A549 (cell line): ENCODE measurements at regions not wholly inside any gene's neighbourhood (a gene's known extent, or its start where the extent isn't known, plus 50 kb on each side); places are given as distances from the start of the nearest gene placed in this dataset.

Experiments used
- BCL3 ChIP-seq: fragments of >200 bp; sonication (Bioruptor Twin); formaldehyde crosslinking; IDR thresholded peaks from 3 replicates; pipeline ENCODE4 v1.6.1; 2016
- FOSL2 ChIP-seq, 2 experiments: fragments of 450-650 bp in 1 of 2; fragments of >200 bp in 1 of 2; sonication (Bioruptor Twin) in 1 of 2; formaldehyde crosslinking; IDR thresholded peaks; 2 replicates each; pipeline versions ENCODE4 v1.5.0 to v1.6.1; 2016 to 2020; ENCODE audit warnings: mild to moderate bottlenecking in 1 of 2, moderate library complexity in 1 of 2
- MAFK ChIP-seq: fragments of 450-650 bp; IDR thresholded peaks from 2 replicates; pipeline ENCODE4 v1.6.1; 2014; ENCODE audit not compliant: partially characterized antibody
- PHF8 ChIP-seq: fragments of 200-600 bp; sonication (generic); IDR thresholded peaks from 2 replicates; pipeline ENCODE4 v1.6.1; 2016; ENCODE audit warnings: low read depth, mild to moderate bottlenecking, antibody characterized with exemption, moderate library complexity, borderline replicate concordance
- POLR2A ChIP-seq: IDR thresholded peaks from 2 replicates; pipeline ENCODE4 v1.6.1; 2012; ENCODE audit warnings: mild to moderate bottlenecking, low read length
- RAD21 ChIP-seq, 2 experiments: fragments of >200 bp in 1 of 2; sonication (Bioruptor Twin) in 1 of 2; formaldehyde crosslinking in 1 of 2; IDR thresholded peaks in 1 of 2; conservative IDR thresholded peaks in 1 of 2; 2 replicates in 1 of 2; 3 replicates in 1 of 2; pipeline ENCODE4 v1.6.1; 2012 to 2018; ENCODE audit warnings: inconsistent platforms in 1 of 2
- RCOR1 ChIP-seq: fragments of 150-350 bp; IDR thresholded peaks from 2 replicates; pipeline ENCODE4 v1.6.1; 2014; ENCODE audit warnings: antibody characterized with exemption, low read length, low read depth
- RFX5 ChIP-seq: fragments of 450-650 bp; IDR thresholded peaks from 2 replicates; pipeline ENCODE4 v1.7.1; 2014; ENCODE audit warnings: antibody characterized with exemption, mild to moderate bottlenecking, moderate library complexity
- SREBF2 ChIP-seq: fragments of 450-650 bp; IDR thresholded peaks from 2 replicates; pipeline ENCODE4 v1.6.1; 2014; ENCODE audit warnings: mild to moderate bottlenecking, moderate library complexity
- USF2 ChIP-seq: fragments of 450-650 bp; IDR thresholded peaks from 2 replicates; pipeline ENCODE4 v1.6.1; 2014; ENCODE audit warnings: antibody characterized with exemption
- ZFP36 ChIP-seq: fragments of 450-650 bp; IDR thresholded peaks from 2 replicates; pipeline ENCODE4 v1.6.1; 2014; ENCODE audit warnings: borderline replicate concordance; ENCODE audit not compliant: partially characterized antibody
- ZSCAN20 ChIP-seq: fragments of 250-450 bp; sonication (Bioruptor Pico); IDR thresholded peaks from 2 replicates; pipeline ENCODE4 v1.8.0; 2022; ENCODE audit warnings: mild to moderate bottlenecking, moderate library complexity
- TF ChIP-seq, protein P1 (sequence below): fragments of >200 bp; sonication (Bioruptor Twin); formaldehyde crosslinking; IDR thresholded peaks from 3 replicates; pipeline ENCODE4 v1.5.1; 2016
- TF ChIP-seq, protein P2 (sequence below): IDR thresholded peaks from 2 replicates; pipeline ENCODE4 v1.6.1; 2012

DNA sequence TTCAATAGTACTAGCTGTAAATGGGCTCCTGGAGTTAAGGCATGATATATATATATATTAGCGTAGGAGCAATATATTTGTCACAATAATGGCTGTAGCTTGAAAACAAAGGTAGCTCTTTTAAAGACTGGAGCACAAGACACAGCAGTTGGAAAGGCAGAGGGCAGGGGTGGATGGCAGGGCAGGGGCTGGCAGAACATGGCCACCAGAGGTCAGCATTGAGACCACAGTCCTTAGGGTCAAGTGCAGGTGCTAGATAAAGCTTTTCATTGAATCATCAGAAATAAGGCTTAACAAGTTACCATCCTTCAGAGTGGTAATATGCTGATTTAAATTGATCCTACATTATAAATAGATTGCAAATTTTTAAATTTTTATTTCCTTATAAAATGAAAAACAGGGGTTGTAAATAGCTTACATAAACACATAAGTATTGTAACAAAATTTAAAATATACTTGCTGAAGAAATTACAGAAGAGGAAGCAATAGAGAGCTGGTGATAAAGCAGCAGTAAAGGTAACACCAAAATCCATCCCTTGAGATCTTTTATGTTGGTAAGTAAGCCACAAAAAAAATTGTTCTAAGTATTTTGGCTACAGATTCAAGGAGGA is 161.2 kb upstream of the PIEZO2 start:
- TF ChIP-seq, protein P1, sequence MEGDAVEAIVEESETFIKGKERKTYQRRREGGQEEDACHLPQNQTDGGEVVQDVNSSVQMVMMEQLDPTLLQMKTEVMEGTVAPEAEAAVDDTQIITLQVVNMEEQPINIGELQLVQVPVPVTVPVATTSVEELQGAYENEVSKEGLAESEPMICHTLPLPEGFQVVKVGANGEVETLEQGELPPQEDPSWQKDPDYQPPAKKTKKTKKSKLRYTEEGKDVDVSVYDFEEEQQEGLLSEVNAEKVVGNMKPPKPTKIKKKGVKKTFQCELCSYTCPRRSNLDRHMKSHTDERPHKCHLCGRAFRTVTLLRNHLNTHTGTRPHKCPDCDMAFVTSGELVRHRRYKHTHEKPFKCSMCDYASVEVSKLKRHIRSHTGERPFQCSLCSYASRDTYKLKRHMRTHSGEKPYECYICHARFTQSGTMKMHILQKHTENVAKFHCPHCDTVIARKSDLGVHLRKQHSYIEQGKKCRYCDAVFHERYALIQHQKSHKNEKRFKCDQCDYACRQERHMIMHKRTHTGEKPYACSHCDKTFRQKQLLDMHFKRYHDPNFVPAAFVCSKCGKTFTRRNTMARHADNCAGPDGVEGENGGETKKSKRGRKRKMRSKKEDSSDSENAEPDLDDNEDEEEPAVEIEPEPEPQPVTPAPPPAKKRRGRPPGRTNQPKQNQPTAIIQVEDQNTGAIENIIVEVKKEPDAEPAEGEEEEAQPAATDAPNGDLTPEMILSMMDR, result peak; percentile 69
- TF ChIP-seq MAFK (no peak), FOSL2 (IDR thresholded peaks at IDR 0.05) (no peak), FOSL2 (CRISPR knock-in tag; IDR thresholded peaks at IDR 0.05) (no peak), POLR2A (no peak), SREBF2 (no peak), RCOR1 (no peak), PHF8 (no peak), USF2 (no peak), RAD21 (conservative IDR thresholded peaks at IDR 0.05 in 1 of 2, IDR thresholded peaks at IDR 0.05 in 1 of 2) (peak; percentile 61 to 66), RFX5 (no peak), BCL3 (no peak), ZSCAN20 (CRISPR knock-in tag) (no peak), ZFP36 (no peak)
- TF ChIP-seq, protein P2, sequence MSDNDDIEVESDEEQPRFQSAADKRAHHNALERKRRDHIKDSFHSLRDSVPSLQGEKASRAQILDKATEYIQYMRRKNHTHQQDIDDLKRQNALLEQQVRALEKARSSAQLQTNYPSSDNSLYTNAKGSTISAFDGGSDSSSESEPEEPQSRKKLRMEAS, result no peak
